ENCODE measurements at regions not wholly inside any gene's neighbourhood (a gene's known extent, or its start where the extent isn't known, plus 50 kb on each side); places are given as distances from the start of the nearest gene placed in this dataset.

- Mint-ChIP-seq H3K4me3 (no peak overlapping the region), H3K9me3 (peaks cover 0 to 2% (median 0%) of the 10 kb centered on the region in 3 donors), H3K27ac (no peak overlapping the region), H3K4me1 (no peaks in the 10 kb centered on the region), H3K36me3 (no peaks in the 10 kb centered on the region), H3K27me3 (peaks cover 3 to 7% of the 10 kb centered on the region in 2 donors)
- Histone ChIP-seq H3K4me1 (ENCODE audit: control insufficient read depth in 1 of 2, extremely low read depth in 1 of 2, insufficient read depth in 2 of 2, low read length in 2 of 2) (no peaks in the 10 kb centered on the region), H3K4me3 (ENCODE audit: control insufficient read depth in 1 of 2, extremely low read depth in 1 of 2, low read length in 1 of 2) (no peak overlapping the region), H3K9me3 (no peaks in the 10 kb centered on the region), H3K27me3 (replicated peaks in 1 of 2; ENCODE audit: control insufficient read depth in 2 of 2, extremely low read depth in 1 of 2, insufficient read depth in 2 of 2, low read length in 1 of 2) (no peaks in the 10 kb centered on the region), H3K36me3 (ENCODE audit: control insufficient read depth in 2 of 2, extremely low read depth in 1 of 2, insufficient read depth in 1 of 2, low read length in 1 of 2) (no peaks in the 10 kb centered on the region), H3K27ac (ENCODE audit: low read length) (no peak overlapping the region)
- ATAC-seq (replicated peaks in 1 of 4) (no peak), DNase-seq (no peak)
- no CpG with 5 or more reads among the region's 1 CpG for WGBS (ENCODE audit: insufficient coverage)
- POLR2A ChIA-PET = no interaction called here
- CTCF ChIA-PET = no interaction called here
Observed at GRCh38 chr4:107472265-107472948, 247.6 kb downstream of the PAPSS1 start.

GRCh38 chr4:107470173-107470572 lies 249.9 kb downstream of the PAPSS1 start:
- WGBS (ENCODE audit: insufficient coverage) = no CpG with 5 or more reads among the region's 3 CpGs
- H3K4me3 Mint-ChIP-seq = no peak overlapping the region

GRCh38 chr4:107468812-107469211 lies 251.2 kb downstream of the PAPSS1 start:
- Mint-ChIP-seq H3K27me3 (peaks cover 6 to 7% of the 10 kb centered on the region in 2 donors), H3K36me3 (no peaks in the 10 kb centered on the region), H3K27ac (no peak overlapping the region), H3K4me1 (no peaks in the 10 kb centered on the region), H3K4me3 (no peak overlapping the region), H3K9me3 (no peaks in the 10 kb centered on the region)
- ChIA-PET CTCF (no interaction called here), POLR2A (no interaction called here)
- Histone ChIP-seq H3K9me3 (no peaks in the 10 kb centered on the region), H3K27ac (ENCODE audit: low read length) (no peak overlapping the region), H3K4me1 (ENCODE audit: control insufficient read depth in 1 of 2, extremely low read depth in 1 of 2, insufficient read depth in 2 of 2, low read length in 2 of 2) (no peaks in the 10 kb centered on the region), H3K27me3 (replicated peaks in 1 of 2; ENCODE audit: control insufficient read depth in 2 of 2, extremely low read depth in 1 of 2, insufficient read depth in 2 of 2, low read length in 1 of 2) (no peaks in the 10 kb centered on the region), H3K4me3 (ENCODE audit: control insufficient read depth in 1 of 2, extremely low read depth in 1 of 2, low read length in 1 of 2) (no peak overlapping the region), H3K36me3 (ENCODE audit: control insufficient read depth in 2 of 2, extremely low read depth in 1 of 2, insufficient read depth in 1 of 2, low read length in 1 of 2) (no peaks in the 10 kb centered on the region)
- no peak for ATAC-seq (replicated peaks in 1 of 4)
- no peak for DNase-seq
- 72% methylated on average over 2 of the region's 3 CpGs for WGBS (ENCODE audit: insufficient coverage)

More at GRCh38 chr4:107470173-107470572, 249.9 kb downstream of the PAPSS1 start:
- Histone ChIP-seq H3K4me3 (ENCODE audit: control insufficient read depth in 1 of 2, extremely low read depth in 1 of 2, low read length in 1 of 2) (no peak overlapping the region), H3K36me3 (ENCODE audit: control insufficient read depth in 2 of 2, extremely low read depth in 1 of 2, insufficient read depth in 1 of 2, low read length in 1 of 2) (no peaks in the 10 kb centered on the region), H3K27me3 (replicated peaks in 1 of 2; ENCODE audit: control insufficient read depth in 2 of 2, extremely low read depth in 1 of 2, insufficient read depth in 2 of 2, low read length in 1 of 2) (no peaks in the 10 kb centered on the region), H3K4me1 (ENCODE audit: control insufficient read depth in 1 of 2, extremely low read depth in 1 of 2, insufficient read depth in 2 of 2, low read length in 2 of 2) (no peaks in the 10 kb centered on the region), H3K27ac (ENCODE audit: low read length) (no peak overlapping the region), H3K9me3 (no peaks in the 10 kb centered on the region)
- H3K4me1 Mint-ChIP-seq = no peaks in the 10 kb centered on the region
- no peaks in the 10 kb centered on the region for H3K36me3 Mint-ChIP-seq
- ChIA-PET CTCF (no interaction called here), POLR2A (no interaction called here)
- DNase-seq (no peak), ATAC-seq (replicated peaks in 1 of 4) (no peak)
- no peak overlapping the region for H3K27ac Mint-ChIP-seq
- peaks cover 6 to 7% of the 10 kb centered on the region in 2 donors for H3K27me3 Mint-ChIP-seq
- no peaks in the 10 kb centered on the region for H3K9me3 Mint-ChIP-seq

GRCh38 chr4:107468156-107468555 lies 251.9 kb downstream of the PAPSS1 start:
- ATAC-seq (replicated peaks in 1 of 4) (no peak), DNase-seq (no peak)
- Histone ChIP-seq H3K4me1 (ENCODE audit: control insufficient read depth in 1 of 2, extremely low read depth in 1 of 2, insufficient read depth in 2 of 2, low read length in 2 of 2) (no peaks in the 10 kb centered on the region), H3K9me3 (no peaks in the 10 kb centered on the region), H3K36me3 (ENCODE audit: control insufficient read depth in 2 of 2, extremely low read depth in 1 of 2, insufficient read depth in 1 of 2, low read length in 1 of 2) (no peaks in the 10 kb centered on the region), H3K27ac (ENCODE audit: low read length) (no peak overlapping the region), H3K27me3 (replicated peaks in 1 of 2; ENCODE audit: control insufficient read depth in 2 of 2, extremely low read depth in 1 of 2, insufficient read depth in 2 of 2, low read length in 1 of 2) (no peaks in the 10 kb centered on the region), H3K4me3 (ENCODE audit: control insufficient read depth in 1 of 2, extremely low read depth in 1 of 2, low read length in 1 of 2) (no peak overlapping the region)
- ChIA-PET CTCF (no interaction called here), POLR2A (no interaction called here)
- Mint-ChIP-seq H3K4me1 (no peaks in the 10 kb centered on the region), H3K36me3 (no peaks in the 10 kb centered on the region), H3K9me3 (no peaks in the 10 kb centered on the region), H3K27me3 (peaks cover 6 to 7% of the 10 kb centered on the region in 2 donors), H3K27ac (no peak overlapping the region), H3K4me3 (no peak overlapping the region)
- WGBS (ENCODE audit: insufficient coverage) = no CpG with 5 or more reads among the region's 1 CpG

- no peak overlapping the region for H3K4me3 Mint-ChIP-seq
- no peaks in the 10 kb centered on the region for H3K36me3 Mint-ChIP-seq
- H3K27ac Mint-ChIP-seq = no peak overlapping the region
- Histone ChIP-seq H3K27me3 (replicated peaks in 1 of 2; ENCODE audit: control insufficient read depth in 2 of 2, extremely low read depth in 1 of 2, insufficient read depth in 2 of 2, low read length in 1 of 2) (no peaks in the 10 kb centered on the region), H3K4me3 (ENCODE audit: control insufficient read depth in 1 of 2, extremely low read depth in 1 of 2, low read length in 1 of 2) (no peak overlapping the region), H3K27ac (ENCODE audit: low read length) (no peak overlapping the region), H3K36me3 (ENCODE audit: control insufficient read depth in 2 of 2, extremely low read depth in 1 of 2, insufficient read depth in 1 of 2, low read length in 1 of 2) (no peaks in the 10 kb centered on the region), H3K9me3 (no peaks in the 10 kb centered on the region), H3K4me1 (ENCODE audit: control insufficient read depth in 1 of 2, extremely low read depth in 1 of 2, insufficient read depth in 2 of 2, low read length in 2 of 2) (no peaks in the 10 kb centered on the region)
- ChIA-PET POLR2A (no interaction called here), CTCF (interaction anchor here in 1 of 2 donors (1.1 kb wide), 1 partner anchor 15 kb away, joined by 4 read pairs; no protein-coding TSS in a partner anchor)
- peaks cover 6 to 7% of the 10 kb centered on the region in 2 donors for H3K27me3 Mint-ChIP-seq
- WGBS (ENCODE audit: insufficient coverage) = 60% methylated on average over 1 of the region's 3 CpGs
- DNase-seq (no peak), ATAC-seq (replicated peaks in 1 of 4) (no peak)
- H3K9me3 Mint-ChIP-seq = no peaks in the 10 kb centered on the region
- H3K4me1 Mint-ChIP-seq = no peaks in the 10 kb centered on the region
Observed at GRCh38 chr4:107467461-107467860, 252.6 kb downstream of the PAPSS1 start.

- no peak overlapping the region for H3K4me3 Mint-ChIP-seq
- 80% methylated on average over 1 of the region's 2 CpGs for WGBS (ENCODE audit: insufficient coverage)
- Histone ChIP-seq H3K27ac (ENCODE audit: low read length) (no peak overlapping the region), H3K9me3 (no peaks in the 10 kb centered on the region), H3K4me1 (ENCODE audit: control insufficient read depth in 1 of 2, extremely low read depth in 1 of 2, insufficient read depth in 2 of 2, low read length in 2 of 2) (no peaks in the 10 kb centered on the region), H3K4me3 (ENCODE audit: control insufficient read depth in 1 of 2, extremely low read depth in 1 of 2, low read length in 1 of 2) (no peak overlapping the region), H3K36me3 (ENCODE audit: control insufficient read depth in 2 of 2, extremely low read depth in 1 of 2, insufficient read depth in 1 of 2, low read length in 1 of 2) (no peaks in the 10 kb centered on the region), H3K27me3 (replicated peaks in 1 of 2; ENCODE audit: control insufficient read depth in 2 of 2, extremely low read depth in 1 of 2, insufficient read depth in 2 of 2, low read length in 1 of 2) (no peaks in the 10 kb centered on the region)
- peaks cover 11 to 26% of the 10 kb centered on the region in 2 donors for H3K27me3 Mint-ChIP-seq
- H3K36me3 Mint-ChIP-seq = no peaks in the 10 kb centered on the region
- ATAC-seq (replicated peaks in 1 of 4) = no peak
- no peaks in the 10 kb centered on the region for H3K4me1 Mint-ChIP-seq
- H3K27ac Mint-ChIP-seq = no peak overlapping the region
- CTCF ChIA-PET = no interaction called here
- no peak for DNase-seq
- peaks cover 0 to 9% (median 8%) of the 10 kb centered on the region in 3 donors for H3K9me3 Mint-ChIP-seq
- POLR2A ChIA-PET = no interaction called here
Observed at GRCh38 chr4:107458194-107458593, 261.8 kb downstream of the PAPSS1 start.

GRCh38 chr4:107453987-107454386 lies 266.0 kb downstream of the PAPSS1 start:
- ChIA-PET CTCF (no interaction called here), POLR2A (no interaction called here)
- no peaks in the 10 kb centered on the region for H3K4me1 ChIP-seq (ENCODE audit: control insufficient read depth in 1 of 2, extremely low read depth in 1 of 2, insufficient read depth in 2 of 2, low read length in 2 of 2)
- DNase-seq (no peak), ATAC-seq (replicated peaks in 1 of 4) (no peak)
- no peaks in the 10 kb centered on the region for H3K36me3 ChIP-seq (ENCODE audit: control insufficient read depth in 2 of 2, extremely low read depth in 1 of 2, insufficient read depth in 1 of 2, low read length in 1 of 2)
- no peaks in the 10 kb centered on the region for H3K36me3 Mint-ChIP-seq
- H3K27me3 Mint-ChIP-seq = peaks cover 9 to 13% of the 10 kb centered on the region in 2 donors
- H3K27ac Mint-ChIP-seq = no peak overlapping the region
- no peaks in the 10 kb centered on the region for H3K4me1 Mint-ChIP-seq
- H3K4me3 ChIP-seq (ENCODE audit: control insufficient read depth in 1 of 2, extremely low read depth in 1 of 2, low read length in 1 of 2) = no peak overlapping the region
- no peak overlapping the region for H3K4me3 Mint-ChIP-seq
- H3K9me3 Mint-ChIP-seq = no peaks in the 10 kb centered on the region
- no peaks in the 10 kb centered on the region for H3K27me3 ChIP-seq (replicated peaks in 1 of 2; ENCODE audit: control insufficient read depth in 2 of 2, extremely low read depth in 1 of 2, insufficient read depth in 2 of 2, low read length in 1 of 2)
- no CpG with 5 or more reads among the region's 2 CpGs for WGBS (ENCODE audit: insufficient coverage)
- no peak overlapping the region for H3K27ac ChIP-seq (ENCODE audit: low read length)
- H3K9me3 ChIP-seq = no peaks in the 10 kb centered on the region

All from T-cell (primary cell).